ENCODE measurements at regions not wholly inside any gene's neighbourhood (a gene's known extent, or its start where the extent isn't known, plus 50 kb on each side); places are given as distances from the start of the nearest gene placed in this dataset.

DNA sequence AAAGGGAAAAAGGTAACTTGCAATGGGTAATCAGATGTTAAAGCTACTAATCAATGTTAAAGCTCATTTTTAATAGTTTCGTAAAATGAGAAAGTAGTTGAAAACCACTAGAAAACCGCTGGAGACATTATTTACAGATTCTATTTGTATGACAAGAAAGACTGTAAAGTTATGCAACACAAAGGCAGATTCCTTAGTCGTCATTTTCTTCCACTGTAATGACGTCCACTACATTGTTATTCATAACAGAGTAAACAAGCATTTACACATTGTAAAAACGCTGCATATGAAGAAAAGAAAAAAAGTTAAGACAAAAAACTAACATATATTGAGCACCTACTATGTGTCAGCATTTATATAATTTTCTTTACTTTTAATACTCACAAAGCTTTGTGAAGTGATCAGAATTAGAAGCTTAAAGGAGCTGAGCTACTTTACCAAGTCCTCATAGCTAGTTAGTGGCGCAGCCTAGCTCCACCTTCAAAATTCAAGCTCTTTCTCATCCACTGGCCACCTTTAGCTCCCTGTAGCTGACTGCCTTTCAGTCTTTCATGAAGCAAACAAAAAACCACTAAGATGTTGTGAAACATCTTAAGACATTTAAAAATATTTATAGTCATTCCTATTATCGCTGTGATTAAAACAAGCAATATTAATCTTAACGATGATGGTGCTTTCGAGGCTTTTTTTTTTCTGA is 100.1 kb upstream of the CDIN1 start:
- TF ChIP-seq CTCF (IDR thresholded peaks at IDR 0.05), result no peak
- no peak for TF ChIP-seq REST (IDR thresholded peaks at IDR 0.05; ENCODE audit: insufficient read depth in 1 of 2, low read depth in 2 of 2, low read length in 1 of 2)
- TF ChIP-seq POLR2AphosphoS5 (IDR thresholded peaks at IDR 0.05; ENCODE audit: low read depth, low read length), result no peak
- TF ChIP-seq SIN3A (IDR thresholded peaks at IDR 0.05; ENCODE audit: borderline replicate concordance, insufficient read depth, low read depth, low read length), result no peak

All from Panc1 (cell line).